KMS-11 (cell line): ENCODE measurements at regions not wholly inside any gene's neighbourhood (a gene's known extent, or its start where the extent isn't known, plus 50 kb on each side); places are given as distances from the start of the nearest gene placed in this dataset.

ENCODE experiments used
- H2AFZ ChIP-seq: fragments of 200-600 bp; sonication (generic); 2 replicates; pipeline ENCODE4 v1.6.1; 2016; ENCODE audit warnings: antibody characterized with exemption, mixed run types, low read depth
- H3K27ac ChIP-seq: fragments of 200-600 bp; sonication (generic); 2 replicates; pipeline ENCODE4 v1.6.1; 2016; ENCODE audit warnings: mild to moderate bottlenecking, mixed run types
- H3K27me3 ChIP-seq: fragments of 200-600 bp; sonication (generic); 2 replicates; pipeline ENCODE4 v1.6.1; 2017; ENCODE audit warnings: mild to moderate bottlenecking, low read depth, mixed run types, moderate library complexity; ENCODE audit not compliant: insufficient read depth
- H3K36me3 ChIP-seq: fragments of 200-600 bp; sonication (generic); 2 replicates; pipeline ENCODE4 v1.6.1; 2017; ENCODE audit warnings: mild to moderate bottlenecking, mixed run types; ENCODE audit not compliant: insufficient read depth
- H3K4me1 ChIP-seq: fragments of 200-600 bp; sonication (generic); 2 replicates; pipeline ENCODE4 v1.6.1; 2016; ENCODE audit warnings: mild to moderate bottlenecking, low read depth, mixed run types; ENCODE audit not compliant: poor library complexity, severe bottlenecking
- H3K4me2 ChIP-seq: fragments of 200-600 bp; sonication (generic); 2 replicates; pipeline ENCODE4 v1.7.0; 2016; ENCODE audit warnings: mild to moderate bottlenecking, mixed run types
- H3K4me3 ChIP-seq: fragments of 200-600 bp; sonication (generic); IDR thresholded peaks from 2 replicates; pipeline ENCODE4 v1.6.1; 2017; ENCODE audit warnings: low read depth, low read length, mixed read lengths; ENCODE audit not compliant: insufficient read depth
- H3K79me2 ChIP-seq: fragments of 200-600 bp; sonication (generic); 2 replicates; pipeline ENCODE4 v1.6.1; 2016; ENCODE audit warnings: low read depth, mixed run types; ENCODE audit not compliant: insufficient read depth
- H3K9ac ChIP-seq: fragments of 200-600 bp; sonication (generic); 2 replicates; pipeline ENCODE4 v1.6.1; 2016; ENCODE audit warnings: mild to moderate bottlenecking, mixed run types
- H4K20me1 ChIP-seq: fragments of 200-600 bp; sonication (generic); 2 replicates; pipeline ENCODE4 v1.6.1; 2016; ENCODE audit warnings: mild to moderate bottlenecking, mixed run types; ENCODE audit not compliant: insufficient read depth
- TF ChIP-seq, protein P1 (sequence below): fragments of 200-600 bp; sonication (generic); conservative IDR thresholded peaks from 2 replicates; pipeline ENCODE4 v1.6.1; 2017; ENCODE audit warnings: low read depth, mild to moderate bottlenecking, antibody characterized with exemption, low read length, moderate library complexity, mixed read lengths

DNA sequence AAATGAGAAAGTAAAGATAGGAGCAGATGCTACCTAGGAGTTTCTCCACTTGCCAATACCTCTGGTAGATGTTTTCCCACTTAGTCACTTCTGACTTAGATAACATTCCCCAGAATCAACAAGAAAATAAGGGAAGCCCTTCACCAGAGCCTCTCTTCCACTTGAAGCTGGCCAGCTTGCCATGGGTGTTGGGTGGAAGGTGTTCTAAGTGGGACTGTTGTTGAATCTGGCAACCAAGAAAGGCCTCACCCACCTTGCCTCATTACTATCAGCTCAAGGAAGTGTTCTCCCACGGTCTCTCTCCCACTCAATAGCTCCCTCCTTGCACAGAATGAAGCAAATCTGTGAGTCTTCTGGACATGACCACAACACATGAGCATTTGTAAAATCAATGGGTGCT, 100.4 kb upstream of the REG3A start:
- peak overlapping the region; percentile 33; the same call in 1 of the 2 replicates for H3K4me2 ChIP-seq
- H2AFZ ChIP-seq = no peak overlapping the region
- H3K79me2 ChIP-seq = no peaks in the 10 kb centered on the region
- no peaks in the 10 kb centered on the region for H3K36me3 ChIP-seq
- peaks cover 56% of the 10 kb centered on the region for H3K4me1 ChIP-seq
- no peaks in the 10 kb centered on the region for H3K27me3 ChIP-seq
- H3K9ac ChIP-seq = no peak overlapping the region
- H3K27ac ChIP-seq = no peak overlapping the region
- H4K20me1 ChIP-seq = no peaks in the 10 kb centered on the region
- TF ChIP-seq, protein P1, sequence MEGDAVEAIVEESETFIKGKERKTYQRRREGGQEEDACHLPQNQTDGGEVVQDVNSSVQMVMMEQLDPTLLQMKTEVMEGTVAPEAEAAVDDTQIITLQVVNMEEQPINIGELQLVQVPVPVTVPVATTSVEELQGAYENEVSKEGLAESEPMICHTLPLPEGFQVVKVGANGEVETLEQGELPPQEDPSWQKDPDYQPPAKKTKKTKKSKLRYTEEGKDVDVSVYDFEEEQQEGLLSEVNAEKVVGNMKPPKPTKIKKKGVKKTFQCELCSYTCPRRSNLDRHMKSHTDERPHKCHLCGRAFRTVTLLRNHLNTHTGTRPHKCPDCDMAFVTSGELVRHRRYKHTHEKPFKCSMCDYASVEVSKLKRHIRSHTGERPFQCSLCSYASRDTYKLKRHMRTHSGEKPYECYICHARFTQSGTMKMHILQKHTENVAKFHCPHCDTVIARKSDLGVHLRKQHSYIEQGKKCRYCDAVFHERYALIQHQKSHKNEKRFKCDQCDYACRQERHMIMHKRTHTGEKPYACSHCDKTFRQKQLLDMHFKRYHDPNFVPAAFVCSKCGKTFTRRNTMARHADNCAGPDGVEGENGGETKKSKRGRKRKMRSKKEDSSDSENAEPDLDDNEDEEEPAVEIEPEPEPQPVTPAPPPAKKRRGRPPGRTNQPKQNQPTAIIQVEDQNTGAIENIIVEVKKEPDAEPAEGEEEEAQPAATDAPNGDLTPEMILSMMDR = no peak
- no peak overlapping the region for H3K4me3 ChIP-seq

DNA sequence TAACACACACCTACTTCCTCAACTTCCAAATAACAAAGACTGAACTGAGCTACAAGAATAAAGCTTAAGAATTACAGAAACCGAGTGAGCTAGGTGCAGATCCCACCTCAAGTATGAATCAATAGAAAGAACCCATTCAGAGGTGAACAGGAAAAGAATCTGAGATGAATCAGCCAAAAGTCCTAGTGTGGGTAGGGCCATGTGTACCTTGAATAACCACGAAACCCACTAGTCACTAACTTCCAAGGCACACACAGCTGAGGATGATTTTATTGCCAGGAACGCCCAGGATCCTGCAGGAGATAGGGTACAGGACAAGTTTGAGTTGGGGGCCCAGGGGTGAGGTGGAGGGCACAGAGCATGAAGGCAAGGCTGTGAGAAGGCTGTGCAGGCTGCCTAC, 99.7 kb upstream of the REG3A start:
- no peaks in the 10 kb centered on the region for H3K79me2 ChIP-seq
- H3K4me3 ChIP-seq = no peak overlapping the region
- H3K27ac ChIP-seq = no peak overlapping the region
- H3K36me3 ChIP-seq = no peaks in the 10 kb centered on the region
- no peak overlapping the region for H3K9ac ChIP-seq
- H3K4me2 ChIP-seq = peak overlapping the region; percentile 33; the same call in 1 of the 2 replicates
- H2AFZ ChIP-seq = no peak overlapping the region
- TF ChIP-seq, protein P1 = no peak
- H3K4me1 ChIP-seq = peaks cover 56% of the 10 kb centered on the region
- H4K20me1 ChIP-seq = no peaks in the 10 kb centered on the region
- no peaks in the 10 kb centered on the region for H3K27me3 ChIP-seq

DNA sequence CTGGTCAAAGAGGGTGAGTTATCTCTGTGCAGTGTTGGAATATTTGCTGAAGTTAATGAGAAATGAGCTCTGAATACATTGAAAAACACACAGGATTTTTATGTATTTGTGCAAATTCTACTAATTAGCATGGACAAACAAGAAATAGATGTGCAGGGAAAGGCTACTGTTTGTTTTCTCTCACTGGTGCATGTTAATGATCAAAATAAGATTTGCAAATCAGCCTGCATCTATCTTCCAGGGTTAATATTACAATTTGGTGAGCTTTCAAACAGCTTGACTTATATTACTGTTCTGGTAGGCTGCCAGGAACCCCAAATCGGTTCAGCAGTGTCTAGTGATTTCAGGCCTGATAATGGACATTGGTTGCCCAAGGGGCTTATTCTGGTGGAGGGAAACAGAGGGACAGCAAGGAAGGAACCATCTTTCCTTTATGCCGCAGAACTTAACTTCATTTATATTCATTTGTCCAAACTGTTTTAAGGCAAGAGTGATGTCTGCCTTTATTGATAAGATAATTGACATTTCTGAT, 93.8 kb upstream of the REG3A start:
- H4K20me1 ChIP-seq = no peaks in the 10 kb centered on the region
- H3K79me2 ChIP-seq = no peaks in the 10 kb centered on the region
- H3K4me2 ChIP-seq = no peak overlapping the region
- H2AFZ ChIP-seq = no peak overlapping the region
- H3K27me3 ChIP-seq = no peaks in the 10 kb centered on the region
- no peaks in the 10 kb centered on the region for H3K36me3 ChIP-seq
- TF ChIP-seq, protein P1 = no peak
- no peak overlapping the region for H3K9ac ChIP-seq
- no peak overlapping the region for H3K4me3 ChIP-seq
- peaks cover 23% of the 10 kb centered on the region for H3K4me1 ChIP-seq
- H3K27ac ChIP-seq = no peak overlapping the region

DNA sequence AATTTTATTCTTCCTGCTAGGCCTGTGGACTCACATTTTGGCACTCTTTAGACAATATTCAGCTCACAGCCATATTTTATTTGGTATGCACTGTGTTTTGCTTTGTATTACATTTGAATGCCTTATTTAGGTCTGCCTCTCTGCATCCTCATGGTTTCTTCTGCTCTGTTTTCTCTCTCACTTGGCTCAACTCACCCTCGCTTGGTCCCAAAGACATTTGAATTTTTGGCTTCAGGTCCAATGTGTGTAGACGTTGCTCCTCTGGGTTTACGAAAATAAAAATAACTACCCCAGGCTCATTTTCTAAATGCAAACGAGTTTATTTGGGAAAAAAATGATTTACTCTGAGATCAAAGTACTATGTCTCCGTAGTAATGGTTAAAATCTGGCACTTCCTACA, 91.1 kb upstream of the REG3A start:
- Histone ChIP-seq H3K4me1 (no peaks in the 10 kb centered on the region), H3K36me3 (no peaks in the 10 kb centered on the region), H2AFZ (no peak overlapping the region), H3K4me3 (no peak overlapping the region), H3K79me2 (no peaks in the 10 kb centered on the region), H3K9ac (no peak overlapping the region), H3K27ac (no peak overlapping the region), H3K27me3 (no peaks in the 10 kb centered on the region), H4K20me1 (no peaks in the 10 kb centered on the region), H3K4me2 (no peak overlapping the region)
- TF ChIP-seq, protein P1 = no peak
